ENCODE measurements at regions not wholly inside any gene's neighbourhood (a gene's known extent, or its start where the extent isn't known, plus 50 kb on each side); places are given as distances from the start of the nearest gene placed in this dataset.

- Histone ChIP-seq H3K79me2 (ENCODE audit: low read length) (no peaks in the 10 kb centered on the region), H3K4me1 (ENCODE audit: low read length) (no peaks in the 10 kb centered on the region), H3K9ac (ENCODE audit: low read length) (no peak overlapping the region), H4K20me1 (ENCODE audit: insufficient read depth, low read length) (no peaks in the 10 kb centered on the region), H3K4me2 (ENCODE audit: low read depth, low read length) (no peak overlapping the region), H3K4me3 (ENCODE audit: low read length) (no peak overlapping the region), H2AFZ (ENCODE audit: low read length) (no peak overlapping the region), H3K27ac (ENCODE audit: low read length) (no peak overlapping the region), H3K9me2 (replicated peaks; ENCODE audit: insufficient read depth, low read length) (no peaks in the 10 kb centered on the region), H3K9me3 (replicated peaks; ENCODE audit: insufficient read depth, low read length) (no peaks in the 10 kb centered on the region), H3F3A (ENCODE audit: insufficient read depth, low read length) (no peaks in the 10 kb centered on the region), H3K36me3 (replicated peaks; ENCODE audit: insufficient read depth, low read length) (no peaks in the 10 kb centered on the region), H3K27me3 (replicated peaks; ENCODE audit: insufficient read depth, low read length) (no peaks in the 10 kb centered on the region)
- DNase-seq, result no peak
- TF ChIP-seq EZH2phosphoT487 (IDR thresholded peaks at IDR 0.05; ENCODE audit: low read length), result no peak
- no peak for TF ChIP-seq EZH2 (optimal IDR thresholded peaks at IDR 0.05; ENCODE audit: low read depth, low read length)
- no peak for TF ChIP-seq CTCF (IDR thresholded peaks at IDR 0.05; ENCODE audit: low read length)
These were observed 62.1 kb upstream of the TCF7L2 start for GRCh38 chr10:112887968-112888367.

- H3K9me3 ChIP-seq (replicated peaks; ENCODE audit: insufficient read depth, low read length), result no peaks in the 10 kb centered on the region
- H3K36me3 ChIP-seq (replicated peaks; ENCODE audit: insufficient read depth, low read length), result no peaks in the 10 kb centered on the region
- H4K20me1 ChIP-seq (ENCODE audit: insufficient read depth, low read length), result no peaks in the 10 kb centered on the region
- H3K9ac ChIP-seq (ENCODE audit: low read length), result no peak overlapping the region
- no peak overlapping the region for H3K4me3 ChIP-seq (ENCODE audit: low read length)
- no peaks in the 10 kb centered on the region for H3F3A ChIP-seq (ENCODE audit: insufficient read depth, low read length)
- H3K27me3 ChIP-seq (replicated peaks; ENCODE audit: insufficient read depth, low read length), result no peaks in the 10 kb centered on the region
- no peak for DNase-seq
- no peaks in the 10 kb centered on the region for H3K79me2 ChIP-seq (ENCODE audit: low read length)
- no peaks in the 10 kb centered on the region for H3K4me1 ChIP-seq (ENCODE audit: low read length)
- no peak overlapping the region for H3K27ac ChIP-seq (ENCODE audit: low read length)
- no peaks in the 10 kb centered on the region for H3K9me2 ChIP-seq (replicated peaks; ENCODE audit: insufficient read depth, low read length)
- H3K4me2 ChIP-seq (ENCODE audit: low read depth, low read length), result no peak overlapping the region
- no peak for TF ChIP-seq EZH2phosphoT487 (IDR thresholded peaks at IDR 0.05; ENCODE audit: low read length)
- TF ChIP-seq CTCF (IDR thresholded peaks at IDR 0.05; ENCODE audit: low read length), result no peak
- TF ChIP-seq EZH2 (optimal IDR thresholded peaks at IDR 0.05; ENCODE audit: low read depth, low read length), result no peak
- no peak overlapping the region for H2AFZ ChIP-seq (ENCODE audit: low read length)
These were observed 54.8 kb upstream of the TCF7L2 start for GRCh38 chr10:112895292-112895691.

- no peaks in the 10 kb centered on the region for H4K20me1 ChIP-seq (ENCODE audit: insufficient read depth, low read length)
- TF ChIP-seq EZH2phosphoT487 (IDR thresholded peaks at IDR 0.05; ENCODE audit: low read length) (no peak), CTCF (IDR thresholded peaks at IDR 0.05; ENCODE audit: low read length) (no peak), EZH2 (optimal IDR thresholded peaks at IDR 0.05; ENCODE audit: low read depth, low read length) (no peak)
- no peaks in the 10 kb centered on the region for H3K4me1 ChIP-seq (ENCODE audit: low read length)
- H3K27me3 ChIP-seq (replicated peaks; ENCODE audit: insufficient read depth, low read length), result no peaks in the 10 kb centered on the region
- no peaks in the 10 kb centered on the region for H3K36me3 ChIP-seq (replicated peaks; ENCODE audit: insufficient read depth, low read length)
- H3K27ac ChIP-seq (ENCODE audit: low read length), result no peak overlapping the region
- H3K9me2 ChIP-seq (replicated peaks; ENCODE audit: insufficient read depth, low read length), result no peaks in the 10 kb centered on the region
- no peaks in the 10 kb centered on the region for H3K9me3 ChIP-seq (replicated peaks; ENCODE audit: insufficient read depth, low read length)
- no peaks in the 10 kb centered on the region for H3F3A ChIP-seq (ENCODE audit: insufficient read depth, low read length)
- no peaks in the 10 kb centered on the region for H3K79me2 ChIP-seq (ENCODE audit: low read length)
- H2AFZ ChIP-seq (ENCODE audit: low read length), result no peak overlapping the region
- H3K9ac ChIP-seq (ENCODE audit: low read length), result no peak overlapping the region
- no peak overlapping the region for H3K4me2 ChIP-seq (ENCODE audit: low read depth, low read length)
- no peak for DNase-seq
- no peak overlapping the region for H3K4me3 ChIP-seq (ENCODE audit: low read length)
These were observed 53.8 kb upstream of the TCF7L2 start for GRCh38 chr10:112896273-112896672.
